DOHH2 (cell line): ENCODE measurements at regions not wholly inside any gene's neighbourhood (a gene's known extent, or its start where the extent isn't known, plus 50 kb on each side); places are given as distances from the start of the nearest gene placed in this dataset.

ENCODE experiments used
- H3F3A ChIP-seq: fragments of 200-600 bp; sonication (generic), shearing (Covaris generic); 2 replicates; pipeline ENCODE4 v1.6.0; 2016; ENCODE audit warnings: antibody characterized with exemption, mild to moderate bottlenecking; ENCODE audit not compliant: control insufficient read depth, insufficient read depth
- H3K27ac ChIP-seq: fragments of 200-600 bp; sonication (generic); 2 replicates; pipeline ENCODE4 v1.5.1; 2014; ENCODE audit warnings: low read depth, mild to moderate bottlenecking, low read length, moderate library complexity
- H3K27me3 ChIP-seq: fragments of 200-600 bp; sonication (generic); 2 replicates; pipeline ENCODE4 v1.6.1; 2014; ENCODE audit warnings: mild to moderate bottlenecking, low read length, mixed read lengths; ENCODE audit not compliant: control insufficient read depth
- H3K36me3 ChIP-seq: fragments of 200-600 bp; sonication (generic); 2 replicates; pipeline ENCODE4 v1.6.1; 2014; ENCODE audit warnings: mild to moderate bottlenecking, low read length, moderate library complexity, mixed read lengths; ENCODE audit not compliant: control insufficient read depth
- H3K4me1 ChIP-seq: fragments of 200-600 bp; sonication (generic); 2 replicates; pipeline ENCODE4 v1.6.1; 2014; ENCODE audit warnings: mild to moderate bottlenecking, low read length, mixed read lengths; ENCODE audit not compliant: control insufficient read depth
- H3K4me2 ChIP-seq: fragments of 200-600 bp; sonication (generic); 2 replicates; pipeline ENCODE4 v1.6.0; 2014; ENCODE audit warnings: mild to moderate bottlenecking, low read length, moderate library complexity
- H3K4me3 ChIP-seq: fragments of 200-600 bp; sonication (generic); 2 replicates; pipeline ENCODE4 v1.5.1; 2014; ENCODE audit warnings: mild to moderate bottlenecking, low read length, mixed read lengths
- H3K79me2 ChIP-seq: fragments of 200-600 bp; sonication (generic); 2 replicates; pipeline ENCODE4 v1.6.1; 2014; ENCODE audit warnings: mild to moderate bottlenecking, low read length, mixed read lengths; ENCODE audit not compliant: control insufficient read depth
- H3K9me2 ChIP-seq: fragments of 200-600 bp; sonication (generic); replicated peaks from 2 replicates; pipeline ENCODE4 v1.6.1; 2014; ENCODE audit warnings: mild to moderate bottlenecking, low read length, mixed read lengths; ENCODE audit not compliant: control insufficient read depth
- H3K9me3 ChIP-seq: fragments of 200-600 bp; sonication (generic); 2 replicates; pipeline ENCODE4 v1.6.1; 2014; ENCODE audit warnings: antibody characterized with exemption, low read length, mixed read lengths; ENCODE audit not compliant: control insufficient read depth, insufficient read depth
- H4K20me1 ChIP-seq: fragments of 200-600 bp; sonication (generic); 2 replicates; pipeline ENCODE4 v1.6.0; 2014; ENCODE audit warnings: low read depth, mild to moderate bottlenecking, antibody characterized with exemption, low read length, moderate library complexity; ENCODE audit not compliant: control insufficient read depth, insufficient read depth
- EZH2phosphoT487 ChIP-seq: fragments of 200-600 bp; sonication (generic); IDR thresholded peaks from 2 replicates; pipeline ENCODE4 v1.6.1; 2017; ENCODE audit warnings: borderline replicate concordance, mild to moderate bottlenecking, antibody characterized with exemption, low read length, moderate library complexity, mixed read lengths
- TF ChIP-seq, protein P1 (sequence below): fragments of 200-600 bp; sonication (generic); IDR thresholded peaks from one replicate; pipeline ENCODE4 v1.5.1; 2014; ENCODE audit warnings: antibody characterized with exemption, mild to moderate bottlenecking, low read depth, low read length; ENCODE audit not compliant: poor library complexity, severe bottlenecking

DNA sequence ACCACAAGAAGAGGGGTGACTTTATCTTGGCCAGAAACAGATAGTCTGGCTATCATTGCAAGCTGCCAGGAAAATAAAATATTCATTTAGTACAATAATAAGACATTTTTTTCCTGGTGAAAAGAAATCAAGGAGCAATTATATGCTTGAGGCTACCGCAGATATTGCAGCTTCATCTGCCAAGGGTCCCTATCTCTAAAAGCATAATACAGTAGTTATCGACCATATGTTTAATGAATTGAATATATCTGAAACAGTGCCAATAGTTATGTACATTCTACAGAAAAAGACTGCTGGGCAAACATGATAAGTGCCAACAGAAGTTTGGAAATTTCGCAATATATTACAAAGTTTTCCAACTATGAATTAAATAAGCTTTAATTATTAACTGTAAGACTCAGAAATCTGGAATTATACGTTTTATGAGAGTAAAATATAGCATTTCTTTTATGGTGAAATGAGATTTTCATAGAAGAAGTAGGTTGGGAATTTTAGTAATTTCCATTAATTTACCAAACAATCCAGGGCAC is 561.1 kb upstream of the ZP4 start:
- H3K36me3 ChIP-seq: no peaks in the 10 kb centered on the region
- H3K4me1 ChIP-seq: no peaks in the 10 kb centered on the region
- no peaks in the 10 kb centered on the region for H3K79me2 ChIP-seq
- H3K4me2 ChIP-seq: no peak overlapping the region
- H3K27me3 ChIP-seq: no peaks in the 10 kb centered on the region
- H4K20me1 ChIP-seq: no peaks in the 10 kb centered on the region
- no peak overlapping the region for H3K27ac ChIP-seq
- H3F3A ChIP-seq: no peaks in the 10 kb centered on the region
- no peaks in the 10 kb centered on the region for H3K9me2 ChIP-seq
- no peak overlapping the region for H3K4me3 ChIP-seq
- TF ChIP-seq EZH2phosphoT487: no peak
- H3K9me3 ChIP-seq: no peaks in the 10 kb centered on the region

- H4K20me1 ChIP-seq: no peaks in the 10 kb centered on the region
- TF ChIP-seq, protein P1, sequence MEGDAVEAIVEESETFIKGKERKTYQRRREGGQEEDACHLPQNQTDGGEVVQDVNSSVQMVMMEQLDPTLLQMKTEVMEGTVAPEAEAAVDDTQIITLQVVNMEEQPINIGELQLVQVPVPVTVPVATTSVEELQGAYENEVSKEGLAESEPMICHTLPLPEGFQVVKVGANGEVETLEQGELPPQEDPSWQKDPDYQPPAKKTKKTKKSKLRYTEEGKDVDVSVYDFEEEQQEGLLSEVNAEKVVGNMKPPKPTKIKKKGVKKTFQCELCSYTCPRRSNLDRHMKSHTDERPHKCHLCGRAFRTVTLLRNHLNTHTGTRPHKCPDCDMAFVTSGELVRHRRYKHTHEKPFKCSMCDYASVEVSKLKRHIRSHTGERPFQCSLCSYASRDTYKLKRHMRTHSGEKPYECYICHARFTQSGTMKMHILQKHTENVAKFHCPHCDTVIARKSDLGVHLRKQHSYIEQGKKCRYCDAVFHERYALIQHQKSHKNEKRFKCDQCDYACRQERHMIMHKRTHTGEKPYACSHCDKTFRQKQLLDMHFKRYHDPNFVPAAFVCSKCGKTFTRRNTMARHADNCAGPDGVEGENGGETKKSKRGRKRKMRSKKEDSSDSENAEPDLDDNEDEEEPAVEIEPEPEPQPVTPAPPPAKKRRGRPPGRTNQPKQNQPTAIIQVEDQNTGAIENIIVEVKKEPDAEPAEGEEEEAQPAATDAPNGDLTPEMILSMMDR: no peak
- no peak for TF ChIP-seq EZH2phosphoT487
- H3K4me3 ChIP-seq: no peak overlapping the region
- H3K79me2 ChIP-seq: no peaks in the 10 kb centered on the region
- H3K27me3 ChIP-seq: no peaks in the 10 kb centered on the region
- no peak overlapping the region for H3K4me2 ChIP-seq
- H3K9me3 ChIP-seq: no peaks in the 10 kb centered on the region
- H3K27ac ChIP-seq: no peak overlapping the region
- no peaks in the 10 kb centered on the region for H3K9me2 ChIP-seq
- H3K4me1 ChIP-seq: no peaks in the 10 kb centered on the region
- H3F3A ChIP-seq: no peaks in the 10 kb centered on the region
- H3K36me3 ChIP-seq: no peaks in the 10 kb centered on the region
Measured at GRCh38 chr1:238450976-238451375, 560.3 kb upstream of the ZP4 start.

DNA sequence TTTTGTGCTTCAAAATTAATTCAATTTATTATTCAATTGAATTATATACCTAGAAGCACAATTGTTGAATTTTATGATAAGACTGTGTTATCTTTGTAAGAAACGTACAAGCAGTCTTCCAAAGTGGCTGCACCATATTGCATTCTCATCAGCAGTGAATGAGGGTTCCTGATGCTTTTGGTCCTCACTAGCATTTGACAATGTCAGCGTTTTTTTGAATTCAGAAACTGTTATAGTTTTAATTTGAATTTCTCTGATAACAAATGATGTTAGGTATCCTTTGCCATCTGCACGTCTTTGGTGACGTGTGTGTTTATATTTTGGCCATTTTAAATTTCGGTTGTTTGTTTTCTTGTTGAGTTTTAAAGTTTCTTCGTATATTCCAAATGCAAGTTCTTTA is 553.0 kb upstream of the ZP4 start:
- Histone ChIP-seq H3K27ac (no peak overlapping the region), H3K9me2 (no peaks in the 10 kb centered on the region), H3K4me3 (no peak overlapping the region), H3K4me2 (no peak overlapping the region), H3K4me1 (no peaks in the 10 kb centered on the region), H3K27me3 (no peaks in the 10 kb centered on the region), H3F3A (no peaks in the 10 kb centered on the region), H3K36me3 (no peaks in the 10 kb centered on the region), H4K20me1 (no peaks in the 10 kb centered on the region), H3K9me3 (no peaks in the 10 kb centered on the region), H3K79me2 (no peaks in the 10 kb centered on the region)
- TF ChIP-seq, protein P1: no peak
- no peak for TF ChIP-seq EZH2phosphoT487

- Histone ChIP-seq H3K9me3 (no peaks in the 10 kb centered on the region), H3K27me3 (no peaks in the 10 kb centered on the region)
Measured at GRCh38 chr1:238439511-238439910, 548.8 kb upstream of the ZP4 start.

More at GRCh38 chr1:238439511-238439910, 548.8 kb upstream of the ZP4 start:
- H3K4me3 ChIP-seq: no peak overlapping the region
- no peak overlapping the region for H3K27ac ChIP-seq
- H3K4me1 ChIP-seq: no peaks in the 10 kb centered on the region
- no peaks in the 10 kb centered on the region for H3K9me2 ChIP-seq
- no peak overlapping the region for H3K4me2 ChIP-seq
- TF ChIP-seq EZH2phosphoT487: no peak
- TF ChIP-seq, protein P1: no peak
- no peaks in the 10 kb centered on the region for H4K20me1 ChIP-seq
- H3K36me3 ChIP-seq: no peaks in the 10 kb centered on the region
- no peaks in the 10 kb centered on the region for H3K79me2 ChIP-seq
- H3F3A ChIP-seq: no peaks in the 10 kb centered on the region
